GM18517 (cell line): ENCODE measurements at regions not wholly inside any gene's neighbourhood (a gene's known extent, or its start where the extent isn't known, plus 50 kb on each side); places are given as distances from the start of the nearest gene placed in this dataset.

Source experiments
- ATAC-seq: cut with Tn5 transposase; IDR thresholded peaks from one replicate; pipeline ENCODE4 v1.9.1; 2021; ENCODE audit warnings: mild to moderate bottlenecking, moderate library complexity; ENCODE audit not compliant: unreplicated experiment

DNA sequence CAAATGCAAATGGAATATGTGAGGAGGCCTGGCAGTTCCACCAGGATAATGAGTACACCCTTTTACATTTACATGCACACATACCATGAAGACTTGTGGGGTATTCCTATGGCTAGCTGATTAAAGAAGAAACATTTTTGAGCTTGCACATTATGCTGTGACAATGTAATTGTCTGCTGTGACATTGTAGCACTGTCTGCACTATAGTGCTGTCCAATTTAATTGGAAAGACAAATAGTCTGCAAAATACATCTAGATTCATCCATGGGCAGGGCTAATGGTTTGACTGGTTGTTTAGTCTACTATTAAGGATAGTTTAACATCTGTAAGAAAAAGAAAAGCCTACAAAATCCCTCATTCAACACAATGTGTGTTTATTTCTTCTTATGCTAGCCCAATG lies 1005.6 kb upstream of the LRFN5 start:
- ATAC-seq = no peak

DNA sequence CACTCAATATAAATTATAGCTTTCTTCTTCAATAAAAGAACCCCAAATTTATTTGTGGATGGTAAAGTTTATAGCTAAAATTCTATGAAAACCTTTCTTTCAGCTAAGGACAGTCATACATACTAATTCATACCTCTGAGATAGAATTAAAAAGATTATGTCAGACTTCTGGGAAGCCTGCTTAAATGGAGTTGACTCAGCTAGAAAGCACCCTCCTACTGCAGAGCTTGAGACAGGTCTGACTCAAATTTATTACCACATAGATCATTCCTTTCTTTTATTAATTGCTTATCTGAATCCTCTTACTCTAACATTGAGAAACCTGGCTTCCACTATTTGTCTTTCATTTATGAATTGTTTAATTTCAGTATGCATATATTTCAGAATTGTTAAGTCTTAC lies 1007.0 kb upstream of the LRFN5 start:
- no peak for ATAC-seq

DNA sequence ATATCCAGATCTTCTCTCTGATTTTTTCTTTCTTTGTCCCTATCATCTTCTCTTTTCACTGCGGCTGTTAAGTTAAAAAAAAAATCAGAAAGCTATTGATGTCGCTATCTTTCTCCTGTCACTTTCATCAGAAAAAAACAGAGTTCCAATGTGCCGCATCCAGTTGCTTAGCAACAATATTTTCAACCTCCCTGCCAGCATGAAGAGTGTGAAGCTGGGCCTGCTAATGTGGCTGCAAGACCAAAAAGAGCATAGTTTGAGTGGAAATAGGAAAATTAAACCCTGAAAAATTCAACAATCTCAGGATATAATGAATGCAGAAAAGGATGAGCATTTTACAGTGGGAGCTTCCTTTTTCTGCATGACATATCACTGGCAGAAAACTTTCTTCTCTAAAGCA lies 1025.4 kb upstream of the LRFN5 start:
- no peak for ATAC-seq

DNA sequence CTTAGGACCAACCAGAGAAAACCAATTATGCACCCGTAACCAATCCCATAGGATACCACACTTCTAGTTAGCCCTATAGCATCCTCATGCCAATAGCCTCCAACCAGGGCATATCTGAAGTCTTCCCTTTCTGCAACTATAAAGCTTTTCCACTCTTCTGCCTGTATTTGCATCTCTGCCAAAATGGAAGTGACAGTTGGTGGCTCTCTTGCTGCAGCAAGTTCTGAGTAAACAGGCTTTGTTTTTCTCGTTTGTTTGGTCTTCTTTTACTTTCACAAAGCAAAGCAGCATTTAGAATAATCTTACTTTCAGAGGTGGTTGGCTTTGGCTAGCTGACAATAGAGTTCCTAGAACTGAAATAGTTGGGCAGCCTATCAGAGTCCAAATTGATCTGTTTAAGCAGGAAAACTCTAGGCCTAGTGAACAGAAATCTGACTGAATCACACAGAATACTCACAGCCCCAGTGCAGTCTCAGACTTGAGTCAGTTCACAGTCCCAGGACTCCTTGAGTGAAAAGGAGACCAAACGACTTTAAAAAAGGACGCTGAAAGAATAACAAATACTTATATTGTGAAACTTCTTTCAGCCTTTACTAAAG lies 1029.7 kb upstream of the LRFN5 start:
- ATAC-seq = no peak

DNA sequence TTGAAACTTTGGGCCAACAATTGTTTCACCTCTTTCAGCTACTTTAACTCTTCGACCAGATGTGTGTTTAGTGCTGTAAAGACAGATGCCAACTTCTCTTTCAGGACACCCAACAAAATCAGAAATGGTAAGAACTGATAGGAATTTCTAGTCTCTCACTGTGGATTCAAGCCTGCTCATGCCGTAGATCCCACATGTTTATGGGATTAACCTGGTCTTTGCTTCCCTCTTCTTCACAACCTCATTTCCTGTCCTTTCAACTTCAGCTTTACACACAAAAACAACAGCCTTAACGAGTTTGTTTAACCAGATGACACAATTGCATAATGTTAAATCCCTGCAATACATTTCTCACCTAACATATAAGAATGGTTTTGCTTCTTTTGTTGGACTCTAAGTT lies 1031.9 kb upstream of the LRFN5 start:
- ATAC-seq = no peak

DNA sequence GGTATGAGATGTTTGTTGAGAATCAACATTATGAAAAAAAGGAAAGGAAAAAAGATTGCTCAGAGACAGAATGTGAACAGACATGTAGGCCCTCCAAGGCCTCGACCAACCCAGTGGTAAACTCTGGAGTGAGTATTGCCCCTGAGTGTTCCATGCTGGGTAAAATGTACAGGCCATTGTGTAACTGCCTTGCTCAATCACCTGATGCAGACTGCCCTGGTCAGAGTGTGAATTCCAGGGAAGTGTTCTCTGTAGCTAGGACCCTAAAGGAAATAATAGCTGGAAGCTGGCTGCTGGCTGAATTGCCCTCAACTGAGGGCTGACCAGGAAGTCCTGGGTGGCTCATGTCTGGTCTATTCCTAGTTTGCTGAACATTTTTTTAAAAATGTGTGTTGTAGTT lies 1081.4 kb upstream of the LRFN5 start:
- no peak for ATAC-seq

DNA sequence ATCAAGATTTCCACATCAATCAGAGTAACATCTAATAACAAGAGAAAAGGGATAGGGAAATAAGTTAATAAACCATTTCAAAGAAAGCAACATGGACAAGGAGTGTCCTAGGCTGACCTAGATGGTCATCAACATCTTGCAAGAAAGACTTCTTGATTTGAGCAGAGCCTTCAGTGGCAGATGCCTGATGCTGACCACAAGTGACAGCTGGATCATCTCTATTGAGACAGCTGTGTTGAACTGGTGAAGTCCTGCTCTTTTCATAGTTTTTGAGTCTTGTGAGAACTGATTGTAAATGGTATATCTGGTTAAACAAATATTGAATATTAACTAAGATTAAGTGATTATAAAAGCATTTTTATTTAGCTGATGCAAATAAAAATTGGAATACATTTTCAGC lies 1083.6 kb upstream of the LRFN5 start:
- ATAC-seq = no peak

DNA sequence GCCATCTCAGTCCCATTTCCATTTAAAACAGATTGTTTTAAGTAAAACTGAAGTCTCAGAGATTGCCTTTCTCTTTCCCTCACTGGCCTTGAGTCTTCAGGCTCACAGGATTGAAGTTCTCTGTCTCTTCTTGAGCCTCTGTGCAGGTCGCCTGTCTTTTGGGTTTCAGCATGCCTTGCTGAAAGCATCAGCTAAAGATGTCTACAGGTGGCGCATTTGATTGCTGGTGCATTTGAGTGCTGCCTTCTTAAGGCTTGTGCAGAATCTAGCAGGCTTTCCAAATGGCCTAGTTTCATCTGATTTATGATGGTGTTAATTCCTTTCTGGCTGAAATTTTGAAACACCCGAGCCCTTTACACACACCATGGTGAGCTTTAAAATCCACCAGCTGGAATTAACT lies 1062.2 kb upstream of the FBXO33 start:
- ATAC-seq = no peak

DNA sequence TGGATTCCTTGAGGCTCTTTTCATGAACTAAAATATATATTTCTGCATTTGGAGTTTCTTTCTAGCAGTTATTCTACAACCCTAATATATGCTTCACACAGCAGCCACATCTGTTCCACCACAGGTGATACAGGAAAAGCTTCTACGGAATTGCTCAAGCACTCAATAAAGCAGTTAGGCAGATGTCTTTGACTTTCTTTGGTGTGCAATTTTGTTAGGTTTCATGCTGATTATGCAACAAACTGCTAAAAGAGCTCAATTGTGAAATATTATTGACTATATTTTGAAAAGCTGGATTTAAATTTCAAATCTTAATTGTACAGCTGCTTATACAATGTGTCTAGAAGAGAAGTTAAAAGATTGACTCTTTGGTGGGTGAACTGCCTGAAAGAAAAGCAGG lies 1055.6 kb upstream of the FBXO33 start:
- ATAC-seq = no peak

DNA sequence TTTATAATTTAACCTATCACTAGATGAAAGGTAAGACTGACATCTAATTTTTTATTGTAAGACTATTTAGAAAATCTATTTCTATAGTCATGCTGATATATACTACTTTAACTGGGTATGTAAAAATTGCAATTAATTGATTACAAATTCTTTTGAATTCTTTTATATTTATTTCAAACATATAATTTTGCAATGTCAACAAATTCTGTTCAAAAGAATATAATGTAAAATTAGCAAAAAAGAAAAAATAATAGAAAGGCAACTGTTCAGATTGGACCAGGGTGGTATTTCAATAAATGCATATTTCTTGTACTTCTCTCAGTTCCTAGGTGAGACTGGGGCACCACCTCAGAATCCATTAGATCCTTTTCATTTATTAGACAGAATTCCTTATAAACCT lies 1053.5 kb upstream of the FBXO33 start:
- ATAC-seq = no peak

DNA sequence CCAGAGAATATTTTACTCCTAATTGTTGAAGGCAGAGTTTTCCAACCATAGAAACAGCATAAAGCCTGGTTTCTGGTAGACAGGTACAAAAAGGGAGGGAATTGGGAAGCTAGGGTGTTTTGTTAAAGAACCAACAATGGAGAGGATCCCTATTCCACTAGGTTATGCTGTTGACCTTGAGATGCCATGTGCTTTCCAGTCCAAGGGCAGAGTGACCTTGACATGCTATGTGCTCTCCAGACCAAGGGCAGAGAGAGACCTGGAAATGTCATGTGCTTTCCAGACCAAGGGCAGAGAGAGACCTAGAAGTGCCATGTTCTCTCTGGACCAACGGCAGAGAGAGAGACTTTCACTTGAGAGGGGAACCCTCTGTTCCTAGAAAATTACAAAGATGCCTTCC lies 1043.8 kb upstream of the FBXO33 start:
- ATAC-seq = no peak

DNA sequence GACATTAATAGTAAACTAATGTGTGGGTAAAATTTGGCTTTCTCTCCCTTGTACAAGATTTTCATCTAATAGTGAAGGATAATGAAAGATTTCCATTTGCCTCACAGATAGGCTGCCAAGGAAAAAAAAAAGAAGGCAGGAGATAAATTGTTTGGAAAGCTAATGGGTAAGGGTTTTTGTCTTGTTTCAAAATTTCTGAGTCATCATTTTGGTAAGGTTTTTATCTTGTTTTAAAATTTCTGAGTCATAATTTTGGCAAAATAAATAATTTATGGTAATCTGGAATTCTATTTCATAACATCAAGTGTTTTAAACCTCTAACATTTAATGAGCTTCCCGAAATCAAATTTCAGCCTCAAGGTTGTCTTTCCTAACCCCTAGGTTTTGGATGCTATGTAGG lies 1035.7 kb upstream of the FBXO33 start:
- no peak for ATAC-seq

DNA sequence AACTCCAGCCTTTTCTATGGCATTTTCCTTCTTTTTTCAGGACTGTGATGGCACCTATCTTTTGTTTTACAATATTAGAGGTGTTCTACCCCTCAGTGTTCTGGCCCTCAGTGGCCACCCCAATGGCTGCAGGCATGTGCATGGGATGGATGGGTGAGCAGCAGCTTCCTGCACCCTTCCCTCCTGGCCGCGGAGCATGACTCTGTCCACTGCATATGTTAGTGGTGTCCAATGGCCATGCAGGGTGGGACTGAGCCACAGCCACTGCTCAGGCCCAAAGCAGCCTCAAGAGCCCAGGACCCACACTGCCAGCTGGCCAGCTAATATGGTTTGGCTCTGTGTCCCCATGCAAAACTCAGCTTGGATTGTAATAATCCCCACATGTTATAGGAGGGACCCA lies 1032.3 kb upstream of the FBXO33 start:
- no peak for ATAC-seq

DNA sequence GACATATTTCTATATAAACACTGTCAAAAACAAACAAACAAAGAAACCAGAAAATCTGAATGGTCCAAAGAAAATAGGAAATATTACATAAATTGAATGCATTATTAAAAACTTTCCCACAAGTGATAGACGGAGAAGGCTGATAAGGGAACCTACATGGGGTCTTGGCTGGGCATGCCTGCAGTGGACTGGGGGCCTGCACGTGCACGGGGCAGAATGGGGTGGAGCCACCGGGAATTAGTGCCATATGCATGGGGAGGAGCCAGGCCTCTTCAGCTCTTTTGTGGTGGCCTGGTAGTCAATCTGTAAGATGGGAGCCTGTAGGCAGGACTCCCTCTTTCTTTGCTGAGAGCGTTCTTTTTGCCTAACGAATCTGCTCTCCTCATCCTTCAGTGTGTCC lies 1031.7 kb upstream of the FBXO33 start:
- ATAC-seq = no peak

DNA sequence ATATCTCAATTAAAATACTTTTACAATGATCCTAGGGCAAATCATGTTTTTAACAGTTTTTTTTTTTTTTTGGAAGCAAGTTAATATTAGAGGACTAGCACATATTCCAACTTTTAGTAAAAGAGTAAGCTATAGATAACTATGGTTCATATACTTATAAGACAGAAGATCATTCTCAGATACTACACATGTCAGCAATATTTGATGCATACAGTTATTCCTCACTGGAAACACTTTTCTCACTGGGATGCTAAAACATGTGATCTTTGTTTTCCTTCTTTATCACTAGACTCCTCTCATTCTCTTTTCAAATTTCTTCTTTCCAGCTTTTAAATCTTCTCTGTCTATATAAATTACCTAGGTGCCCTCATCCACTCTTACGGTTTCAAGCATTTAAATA lies 1020.4 kb upstream of the FBXO33 start:
- no peak for ATAC-seq

DNA sequence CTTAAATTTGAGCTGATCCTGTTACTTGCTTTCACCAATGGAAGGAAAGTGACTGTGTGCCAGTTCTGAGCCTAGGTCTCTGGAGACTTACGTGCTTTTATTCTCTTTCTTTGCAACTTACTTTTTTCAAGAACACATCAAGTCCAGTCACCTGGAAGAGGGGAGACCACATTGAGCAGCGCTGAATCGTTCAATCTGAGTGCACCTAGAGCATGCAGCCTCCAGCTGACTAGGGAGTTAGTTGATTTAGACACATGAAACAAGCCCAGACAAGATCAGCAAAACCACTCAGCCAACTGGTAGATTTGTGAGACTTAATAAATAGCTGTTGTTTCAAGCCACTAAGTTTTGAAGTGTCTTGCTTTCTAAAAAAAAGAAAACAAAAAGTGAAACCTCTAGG lies 1014.8 kb upstream of the FBXO33 start:
- no peak for ATAC-seq

DNA sequence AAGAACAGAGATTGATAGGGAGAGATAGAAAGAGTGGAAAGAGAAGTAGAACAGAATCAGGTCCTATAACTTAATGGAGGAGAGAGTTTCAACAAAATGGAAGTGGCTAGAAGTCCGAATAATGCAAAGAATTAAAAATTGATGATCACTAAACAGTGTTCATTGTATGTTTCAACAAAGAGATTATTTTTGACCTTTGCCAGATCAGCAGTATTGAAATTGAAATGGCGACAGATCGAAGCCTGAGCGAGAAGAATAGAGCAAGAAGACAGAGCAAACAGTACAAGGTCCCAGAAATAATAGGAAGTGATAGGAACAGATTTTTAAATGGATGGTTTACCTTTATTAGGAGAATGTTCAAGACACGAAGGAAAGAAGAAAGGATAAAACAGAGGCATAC lies 1012.8 kb upstream of the FBXO33 start:
- ATAC-seq = no peak

DNA sequence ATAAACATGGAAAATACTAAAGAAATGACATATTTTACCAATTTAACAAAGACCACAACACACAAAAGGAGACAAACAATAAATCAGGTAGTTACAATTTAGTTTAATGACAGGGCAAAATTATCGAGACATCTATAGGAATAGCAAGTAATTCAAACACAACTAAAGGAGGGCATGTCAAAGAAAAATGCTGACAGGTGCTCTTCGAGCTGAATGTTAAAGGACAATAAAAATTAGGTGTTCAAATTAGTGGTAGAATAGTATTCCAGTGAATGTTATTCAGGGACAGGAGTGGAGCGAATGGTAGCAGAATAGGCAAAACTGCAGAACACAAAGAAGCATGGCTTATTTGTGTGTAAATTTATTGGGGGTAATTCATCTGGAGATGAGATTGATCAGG lies 1004.3 kb upstream of the FBXO33 start:
- no peak for ATAC-seq

DNA sequence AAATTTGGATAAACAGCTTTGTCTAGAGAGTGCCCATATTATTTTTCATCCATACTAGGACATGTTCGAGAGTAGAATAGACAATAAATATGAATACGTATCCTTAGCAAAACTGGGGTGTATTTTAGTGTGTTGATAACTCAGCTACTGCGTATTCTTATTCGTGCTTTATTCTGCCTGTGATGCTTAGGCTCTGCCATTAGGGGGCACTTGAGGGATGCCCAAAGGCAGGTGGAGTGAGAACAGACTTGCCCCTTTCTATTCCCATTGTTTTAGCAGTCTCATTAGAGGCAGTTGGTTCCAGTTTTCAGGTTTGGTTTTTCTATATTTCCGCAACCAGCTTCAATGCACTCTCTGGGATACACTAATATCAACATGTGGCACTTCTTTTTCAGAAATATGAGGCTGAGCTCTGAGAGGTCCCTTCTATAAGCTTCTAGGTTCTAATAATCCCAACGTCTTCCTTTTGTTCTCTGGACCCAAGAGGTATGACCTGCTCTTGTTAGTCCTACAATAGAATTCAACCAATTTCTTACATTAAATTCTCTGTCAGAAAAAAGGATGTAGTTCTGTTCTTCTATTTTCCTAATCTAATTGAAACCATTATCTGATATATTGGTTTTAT lies 985.7 kb upstream of the FBXO33 start:
- ATAC-seq = no peak

DNA sequence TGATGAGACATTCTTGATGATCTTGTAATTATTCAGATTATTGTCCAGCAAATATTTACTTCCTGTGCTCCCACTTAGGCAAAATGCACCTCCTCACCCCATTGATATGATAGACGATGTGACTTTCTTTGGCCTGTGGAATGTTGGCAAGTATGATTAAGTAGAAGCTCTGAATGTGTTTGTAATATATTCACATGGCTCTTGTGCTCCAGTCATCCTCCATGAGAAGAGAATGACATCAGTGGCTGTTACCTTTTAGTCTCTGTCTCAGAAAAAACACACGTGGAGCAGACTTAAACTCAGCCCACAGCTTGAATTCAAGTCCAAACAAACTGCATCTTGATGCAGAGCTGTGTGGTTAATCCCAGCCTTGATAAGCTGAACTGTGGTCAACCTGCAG lies 984.3 kb upstream of the FBXO33 start:
- no peak for ATAC-seq

DNA sequence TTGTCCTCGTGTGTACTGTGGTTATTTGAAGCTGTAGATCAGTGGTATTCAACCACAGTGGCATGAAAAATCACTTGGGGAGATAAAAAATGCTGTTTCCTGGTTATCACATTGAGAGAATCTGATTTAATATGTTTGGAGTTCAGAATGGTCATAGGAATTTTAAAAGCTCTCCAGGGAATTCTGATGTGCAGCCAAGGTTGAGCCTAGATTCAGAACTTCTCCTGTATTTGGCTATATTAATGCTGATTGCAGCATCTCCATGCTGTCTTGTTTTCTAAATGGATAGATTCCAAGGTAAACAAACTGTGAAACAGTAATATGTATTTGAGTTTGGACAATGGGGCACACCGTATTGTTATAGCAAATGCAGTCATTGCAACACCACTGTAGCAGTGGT lies 982.2 kb upstream of the FBXO33 start:
- no peak for ATAC-seq

DNA sequence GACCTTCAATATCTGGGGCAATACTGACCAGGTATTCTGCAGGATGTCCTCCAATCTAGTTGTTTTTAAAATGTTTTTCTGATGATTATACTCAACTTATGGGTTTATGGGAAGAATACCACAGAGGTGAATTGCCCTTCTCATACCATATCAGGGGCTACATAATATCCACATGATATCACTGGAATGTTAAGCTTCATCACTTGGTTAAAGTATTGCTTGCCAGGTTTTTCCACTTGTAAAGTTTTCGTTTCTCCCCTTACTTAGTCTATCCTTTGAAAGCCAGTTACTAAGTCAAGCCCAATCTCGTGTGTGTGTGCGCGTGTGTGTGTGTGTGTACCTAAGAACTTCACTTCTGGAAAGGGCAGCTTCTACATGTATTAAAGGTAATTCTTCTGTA lies 980.9 kb upstream of the FBXO33 start:
- ATAC-seq = no peak

DNA sequence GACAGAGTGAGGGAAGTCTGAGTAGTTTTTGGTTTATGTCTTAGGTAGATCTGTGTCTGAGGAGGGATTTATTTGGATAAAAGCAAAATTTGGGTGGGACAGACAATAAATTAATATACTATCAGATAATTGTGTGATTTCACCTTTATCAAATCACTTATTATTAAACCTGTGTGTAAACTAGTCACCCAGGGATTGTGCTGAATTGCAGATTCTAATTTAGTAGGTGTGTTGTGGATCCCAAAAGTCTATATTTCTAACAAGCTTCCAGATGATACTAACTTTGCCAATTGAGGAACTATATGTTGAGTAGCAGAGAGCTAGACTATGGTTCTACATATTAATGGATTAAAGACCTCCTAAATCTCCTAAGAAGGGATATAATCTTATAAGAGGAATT lies 978.5 kb upstream of the FBXO33 start:
- ATAC-seq = no peak
